ENCODE measurements at regions not wholly inside any gene's neighbourhood (a gene's known extent, or its start where the extent isn't known, plus 50 kb on each side); places are given as distances from the start of the nearest gene placed in this dataset.

- TF ChIP-seq CTCF (IDR thresholded peaks at IDR 0.05) (no peak), EP300 (IDR thresholded peaks at IDR 0.05) (no peak), POLR2A (IDR thresholded peaks at IDR 0.05) (no peak)
Measured at GRCh38 chr13:109610517-109610916, 175.9 kb downstream of the IRS2 start.
